ENCODE measurements at regions not wholly inside any gene's neighbourhood (a gene's known extent, or its start where the extent isn't known, plus 50 kb on each side); places are given as distances from the start of the nearest gene placed in this dataset.

DNA sequence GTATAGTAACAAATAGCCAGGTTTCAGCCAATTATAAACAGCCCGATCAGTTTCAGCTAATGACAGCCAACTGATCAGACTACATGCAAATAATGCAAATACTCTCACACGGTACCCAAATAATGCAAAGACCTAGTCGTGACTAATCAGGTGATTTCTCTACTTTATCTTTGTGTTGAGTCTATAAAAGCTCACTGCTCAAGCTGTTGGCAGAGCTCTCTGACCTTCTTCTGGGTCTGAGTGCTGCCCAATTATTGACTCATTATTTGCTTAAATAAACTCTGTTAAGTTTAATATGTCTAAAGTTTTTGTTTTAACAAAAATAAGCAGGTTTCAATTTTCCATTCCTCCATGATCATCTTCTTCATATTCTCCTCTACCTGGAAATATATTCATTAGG lies 1971.7 kb downstream of the SUCLG1 start:
- TF ChIP-seq POLR2A (IDR thresholded peaks at IDR 0.05; ENCODE audit: low read length): no peak
- no peak for TF ChIP-seq GATA1 (IDR thresholded peaks at IDR 0.05; ENCODE audit: low read depth, low read length)
